HG03354 (cell line): ENCODE measurements at regions not wholly inside any gene's neighbourhood (a gene's known extent, or its start where the extent isn't known, plus 50 kb on each side); places are given as distances from the start of the nearest gene placed in this dataset.

Experiments
- ATAC-seq: cut with Tn5 transposase; IDR thresholded peaks from one replicate; pipeline ENCODE4 v1.9.1; 2021; ENCODE audit warnings: mild to moderate bottlenecking; ENCODE audit not compliant: unreplicated experiment, poor library complexity, severe bottlenecking

- ATAC-seq, result peak; percentile 78
These were observed 129.8 kb upstream of the KIRREL3 start for GRCh38 chr11:127130321-127130720.

GRCh38 chr11:127126986-127127385, 126.4 kb upstream of the KIRREL3 start:
- ATAC-seq, result no peak

GRCh38 chr11:127119356-127119755, 118.8 kb upstream of the KIRREL3 start:
- no peak for ATAC-seq

GRCh38 chr11:127118811-127119210, 118.2 kb upstream of the KIRREL3 start:
- no peak for ATAC-seq

- no peak for ATAC-seq
These were observed 116.7 kb upstream of the KIRREL3 start for GRCh38 chr11:127117231-127117739.

- ATAC-seq, result no peak
These were observed 115.3 kb upstream of the KIRREL3 start for GRCh38 chr11:127115844-127116243.

GRCh38 chr11:127114035-127114434, 113.5 kb upstream of the KIRREL3 start:
- ATAC-seq, result no peak

- ATAC-seq, result no peak
These were observed 110.0 kb upstream of the KIRREL3 start for GRCh38 chr11:127110542-127110941.

- no peak for ATAC-seq
These were observed 109.4 kb upstream of the KIRREL3 start for GRCh38 chr11:127109796-127110480.

GRCh38 chr11:127108838-127109237, 108.3 kb upstream of the KIRREL3 start:
- no peak for ATAC-seq

GRCh38 chr11:127106938-127107337, 106.4 kb upstream of the KIRREL3 start:
- no peak for ATAC-seq

- no peak for ATAC-seq
These were observed 105.3 kb upstream of the KIRREL3 start for GRCh38 chr11:127105593-127106541.

GRCh38 chr11:127103586-127104388, 103.2 kb upstream of the KIRREL3 start:
- no peak for ATAC-seq

- ATAC-seq, result no peak
These were observed 98.1 kb upstream of the KIRREL3 start for GRCh38 chr11:127098684-127099083.

- ATAC-seq, result no peak
These were observed 80.2 kb upstream of the KIRREL3 start for GRCh38 chr11:127080735-127081134.

- ATAC-seq, result no peak
These were observed 75.2 kb upstream of the KIRREL3 start for GRCh38 chr11:127075758-127076157.

GRCh38 chr11:127074151-127074761, 73.7 kb upstream of the KIRREL3 start:
- ATAC-seq, result peak; percentile 96

- no peak for ATAC-seq
These were observed 73.1 kb upstream of the KIRREL3 start for GRCh38 chr11:127073621-127074020.

GRCh38 chr11:127071606-127072005, 71.0 kb upstream of the KIRREL3 start:
- no peak for ATAC-seq

GRCh38 chr11:127070808-127071207, 70.2 kb upstream of the KIRREL3 start:
- no peak for ATAC-seq
